ENCODE measurements at regions not wholly inside any gene's neighbourhood (a gene's known extent, or its start where the extent isn't known, plus 50 kb on each side); places are given as distances from the start of the nearest gene placed in this dataset.

DNA sequence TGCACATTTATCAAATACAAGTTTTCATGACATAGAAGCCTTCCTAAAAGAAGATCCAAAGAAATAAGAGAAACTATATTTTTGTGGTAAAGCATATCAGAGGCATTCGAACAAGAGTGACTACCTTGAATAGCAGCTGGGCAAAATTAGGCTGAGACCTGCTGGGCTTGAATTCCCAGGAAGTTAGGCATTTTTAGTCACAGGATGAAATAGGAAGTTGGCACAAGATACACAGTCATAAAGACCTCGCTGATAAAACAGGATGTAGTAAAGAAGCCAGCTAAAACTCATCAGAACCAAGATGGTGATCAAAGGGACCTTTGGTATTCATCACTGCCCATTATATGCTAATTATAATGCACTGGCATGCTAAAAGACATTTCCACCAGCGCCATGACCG is 1302.3 kb upstream of the NRXN1 start:
- TF ChIP-seq CTCF (IDR thresholded peaks at IDR 0.05; ENCODE audit: low read depth, low read length, poor library complexity, severe bottlenecking), result no peak
- TF ChIP-seq EZH2phosphoT487 (IDR thresholded peaks at IDR 0.05; ENCODE audit: borderline replicate concordance, low read length), result no peak

Measured in DOHH2 (cell line).